CD4-positive, alpha-beta T cell (primary cell): ENCODE measurements at regions not wholly inside any gene's neighbourhood (a gene's known extent, or its start where the extent isn't known, plus 50 kb on each side); places are given as distances from the start of the nearest gene placed in this dataset.

Experiments
- ATAC-seq: fragments of 200-7000 bp; cut with Tn5 transposase; one replicate; pipeline ENCODE4 v1.10.0; 2022; ENCODE audit warnings: mild to moderate bottlenecking; ENCODE audit not compliant: poor library complexity
- CTCF ChIA-PET: fragments of 350-600 bp; sonication (Branson Sonifier 250); formaldehyde crosslinking; loops from one replicate; lab custom pipeline; 2021; ENCODE audit warnings: antibody characterized with exemption, inconsistent platforms; lab: Charles Lee
- POLR2A ChIA-PET: fragments of 350-600 bp; sonication (Branson Sonifier 250); formaldehyde crosslinking; loops from one replicate; lab custom pipeline; 2021; ENCODE audit warnings: antibody characterized with exemption, inconsistent platforms; lab: Charles Lee
- DNase-seq, 14 experiments: peaks; one replicate each; pipeline ENCODE4 v3.0.0-alpha.2; 2013 to 2020; ENCODE audit warnings: mixed read lengths in 2 of 14
- H3K27ac ChIP-seq, 2 donors: one replicate each; pipeline versions ENCODE4 v1.5.1 to v1.7.0; 2013; ENCODE audit warnings: low read length in 2 of 2, low read depth in 1 of 2, mild to moderate bottlenecking in 1 of 2
- H3K27me3 ChIP-seq, 2 experiments: 1 replicate in 1 of 2; 2 replicates in 1 of 2; pipeline versions ENCODE4 v1.6.1 to v1.7.0; 2013; ENCODE audit warnings: low read length in 2 of 2, control low read depth in 1 of 2, mild to moderate bottlenecking in 1 of 2, moderate library complexity in 1 of 2; ENCODE audit not compliant: insufficient read depth in 2 of 2, control insufficient read depth in 1 of 2
- H3K36me3 ChIP-seq: one replicate; pipeline ENCODE4 v1.6.1; 2013; ENCODE audit warnings: low read length, control low read depth; ENCODE audit not compliant: insufficient read depth
- H3K4me1 ChIP-seq: one replicate; pipeline ENCODE4 v1.6.1; 2013; ENCODE audit warnings: low read length, control low read depth; ENCODE audit not compliant: insufficient read depth
- H3K4me3 ChIP-seq: one replicate; pipeline ENCODE4 v1.5.1; 2013; ENCODE audit warnings: mild to moderate bottlenecking, low read length, moderate library complexity
- H3K9me3 ChIP-seq, 2 experiments: 1 replicate in 1 of 2; 2 replicates in 1 of 2; pipeline versions ENCODE4 v1.6.1 to v1.7.0; 2013; ENCODE audit warnings: low read length in 2 of 2, mild to moderate bottlenecking in 2 of 2, control low read depth in 1 of 2, moderate library complexity in 1 of 2; ENCODE audit not compliant: control insufficient read depth in 1 of 2, insufficient read depth in 1 of 2
- H3K27ac Mint-ChIP-seq: one replicate; pipeline ENCODE4 v1.8.0; 2020; ENCODE audit warnings: mixed read lengths
- H3K27me3 Mint-ChIP-seq: one replicate; pipeline ENCODE4 v1.8.0; 2021; ENCODE audit warnings: mixed read lengths
- H3K36me3 Mint-ChIP-seq: one replicate; pipeline ENCODE4 v1.8.0; 2021; ENCODE audit warnings: low read depth, mixed read lengths
- H3K4me1 Mint-ChIP-seq: one replicate; pipeline ENCODE4 v1.8.0; 2021; ENCODE audit warnings: low read depth, mixed read lengths
- H3K4me3 Mint-ChIP-seq: one replicate; pipeline ENCODE4 v1.8.0; 2020; ENCODE audit warnings: mild to moderate bottlenecking, mixed read lengths
- H3K9me3 Mint-ChIP-seq: one replicate; pipeline ENCODE4 v1.8.0; 2020; ENCODE audit warnings: mixed read lengths
- CTCF ChIP-seq: fragments of 200-600 bp; IDR thresholded peaks from one replicate; pipeline ENCODE4 v1.8.0; 2022; ENCODE audit warnings: antibody characterized with exemption, mild to moderate bottlenecking
- intact Hi-C, 2 experiments: fragments of 100-400 bp; cut with DNase I in 1 of 2; cut with micrococcal nuclease in 1 of 2; formaldehyde crosslinking; loops; one replicate each; pipeline versions ENCODE4 v1.15.1 to v1.9.0; 2023 to 2025; cut with DNase I, micrococcal nuclease

- Mint-ChIP-seq H3K4me3 (no peak overlapping the region), H3K27me3 (no peaks in the 10 kb centered on the region), H3K27ac (no peak overlapping the region), H3K36me3 (no peaks in the 10 kb centered on the region), H3K4me1 (no peaks in the 10 kb centered on the region), H3K9me3 (no peaks in the 10 kb centered on the region)
- ATAC-seq (no peak), DNase-seq (no peak)
- POLR2A ChIA-PET = no interaction called here
- H3K4me1 ChIP-seq = no peaks in the 10 kb centered on the region
- no peaks in the 10 kb centered on the region for H3K9me3 ChIP-seq
- CTCF ChIA-PET = no interaction called here
- H3K4me3 ChIP-seq = no peak overlapping the region
- intact Hi-C loops = no loop called here
- no peak for TF ChIP-seq CTCF
- H3K27me3 ChIP-seq = no peaks in the 10 kb centered on the region
- H3K27ac ChIP-seq = no peak overlapping the region
- H3K36me3 ChIP-seq = no peaks in the 10 kb centered on the region
These were observed 133.8 kb upstream of the KCNH7 start for GRCh38 chr2:162972383-162972782.

- TF ChIP-seq CTCF = no peak
- Histone ChIP-seq H3K27me3 (no peaks in the 10 kb centered on the region), H3K27ac (no peak overlapping the region), H3K4me1 (no peaks in the 10 kb centered on the region), H3K9me3 (no peaks in the 10 kb centered on the region), H3K4me3 (no peak overlapping the region), H3K36me3 (no peaks in the 10 kb centered on the region)
- intact Hi-C loops = no loop called here
- ATAC-seq (no peak), DNase-seq (no peak)
- CTCF ChIA-PET = no interaction called here
- Mint-ChIP-seq H3K36me3 (no peaks in the 10 kb centered on the region), H3K9me3 (no peaks in the 10 kb centered on the region), H3K27me3 (no peaks in the 10 kb centered on the region), H3K4me3 (no peak overlapping the region), H3K27ac (no peak overlapping the region), H3K4me1 (no peaks in the 10 kb centered on the region)
- POLR2A ChIA-PET = no interaction called here
These were observed 129.7 kb upstream of the KCNH7 start for GRCh38 chr2:162968306-162968705.

- Mint-ChIP-seq H3K27me3 (no peaks in the 10 kb centered on the region), H3K27ac (no peak overlapping the region), H3K4me3 (no peak overlapping the region), H3K36me3 (no peaks in the 10 kb centered on the region), H3K9me3 (no peaks in the 10 kb centered on the region), H3K4me1 (no peaks in the 10 kb centered on the region)
- no peak for DNase-seq
- Histone ChIP-seq H3K9me3 (no peaks in the 10 kb centered on the region), H3K36me3 (no peaks in the 10 kb centered on the region), H3K27ac (no peak overlapping the region), H3K4me1 (no peaks in the 10 kb centered on the region), H3K27me3 (no peaks in the 10 kb centered on the region), H3K4me3 (no peak overlapping the region)
- ATAC-seq = no peak
- TF ChIP-seq CTCF = no peak
- ChIA-PET CTCF (no interaction called here), POLR2A (no interaction called here)
- intact Hi-C loops = no loop called here
These were observed 129.2 kb upstream of the KCNH7 start for GRCh38 chr2:162967811-162968210.
